ENCODE measurements at regions not wholly inside any gene's neighbourhood (a gene's known extent, or its start where the extent isn't known, plus 50 kb on each side); places are given as distances from the start of the nearest gene placed in this dataset.

DNA sequence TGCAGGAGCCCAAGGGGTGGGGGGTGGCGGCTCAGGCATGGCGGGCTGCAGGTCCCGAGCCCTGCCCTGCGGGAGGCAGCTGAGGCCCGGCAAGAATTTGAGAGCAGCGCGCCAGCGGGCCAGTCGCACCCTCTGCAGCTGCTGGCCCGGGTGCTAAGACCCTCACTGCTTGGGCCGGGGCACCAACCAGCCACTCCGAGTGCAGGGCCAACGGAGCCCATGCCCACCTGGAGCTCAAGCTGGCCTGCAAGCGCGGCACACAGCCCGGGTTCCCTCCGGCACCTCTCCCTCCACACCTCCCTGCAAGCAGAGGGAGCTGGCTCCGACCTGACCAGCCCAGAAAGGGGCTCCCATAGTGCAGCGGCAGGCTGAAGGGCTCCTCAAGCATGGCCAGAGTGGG, 758.2 kb upstream of the INTU start (continued):
- TF ChIP-seq, protein P1, sequence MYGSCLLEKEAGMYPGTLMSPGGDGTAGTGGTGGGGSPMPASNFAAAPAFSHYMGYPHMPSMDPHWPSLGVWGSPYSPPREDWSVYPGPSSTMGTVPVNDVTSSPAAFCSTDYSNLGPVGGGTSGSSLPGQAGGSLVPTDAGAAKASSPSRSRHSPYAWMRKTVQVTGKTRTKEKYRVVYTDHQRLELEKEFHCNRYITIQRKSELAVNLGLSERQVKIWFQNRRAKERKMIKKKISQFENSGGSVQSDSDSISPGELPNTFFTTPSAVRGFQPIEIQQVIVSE (CRISPR knock-in tag; IDR thresholded peaks at IDR 0.05; ENCODE audit: borderline replicate concordance): no peak
- TF ChIP-seq, protein P2, sequence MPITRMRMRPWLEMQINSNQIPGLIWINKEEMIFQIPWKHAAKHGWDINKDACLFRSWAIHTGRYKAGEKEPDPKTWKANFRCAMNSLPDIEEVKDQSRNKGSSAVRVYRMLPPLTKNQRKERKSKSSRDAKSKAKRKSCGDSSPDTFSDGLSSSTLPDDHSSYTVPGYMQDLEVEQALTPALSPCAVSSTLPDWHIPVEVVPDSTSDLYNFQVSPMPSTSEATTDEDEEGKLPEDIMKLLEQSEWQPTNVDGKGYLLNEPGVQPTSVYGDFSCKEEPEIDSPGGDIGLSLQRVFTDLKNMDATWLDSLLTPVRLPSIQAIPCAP (CRISPR knock-in tag; IDR thresholded peaks at IDR 0.05): no peak
- TF ChIP-seq ZNF317 (CRISPR knock-in tag; IDR thresholded peaks at IDR 0.05; ENCODE audit: borderline replicate concordance, low read depth): no peak

DNA sequence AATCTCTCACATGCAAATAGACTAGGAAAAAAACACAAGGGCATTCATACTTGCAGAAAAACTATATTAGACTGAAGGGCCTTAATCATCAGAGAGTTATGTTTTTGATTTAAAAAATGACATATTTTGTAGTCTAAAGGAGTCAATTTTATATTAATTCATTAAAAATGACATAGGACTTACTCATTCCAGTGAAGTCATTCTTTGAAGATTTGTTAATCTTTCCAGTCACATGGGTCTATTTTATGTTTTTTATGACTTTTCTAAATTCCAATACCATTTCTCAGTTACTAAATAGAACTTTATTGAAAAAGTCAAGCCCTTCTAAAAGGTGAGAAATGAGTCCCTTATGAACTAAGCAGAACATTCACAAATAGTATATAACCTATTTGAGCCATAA, 743.8 kb upstream of the INTU start:
- no peaks in the 10 kb centered on the region for H3K36me3 Mint-ChIP-seq
- no peak for DNase-seq (ENCODE audit: low spot score)
- H3K9me3 Mint-ChIP-seq: peaks cover 7% of the 10 kb centered on the region; the same call in 1 of the 2 replicates
- no peak for ATAC-seq
- TF ChIP-seq ATF1 (CRISPR knock-in tag; IDR thresholded peaks at IDR 0.05): no peak
- TF ChIP-seq, protein P3, sequence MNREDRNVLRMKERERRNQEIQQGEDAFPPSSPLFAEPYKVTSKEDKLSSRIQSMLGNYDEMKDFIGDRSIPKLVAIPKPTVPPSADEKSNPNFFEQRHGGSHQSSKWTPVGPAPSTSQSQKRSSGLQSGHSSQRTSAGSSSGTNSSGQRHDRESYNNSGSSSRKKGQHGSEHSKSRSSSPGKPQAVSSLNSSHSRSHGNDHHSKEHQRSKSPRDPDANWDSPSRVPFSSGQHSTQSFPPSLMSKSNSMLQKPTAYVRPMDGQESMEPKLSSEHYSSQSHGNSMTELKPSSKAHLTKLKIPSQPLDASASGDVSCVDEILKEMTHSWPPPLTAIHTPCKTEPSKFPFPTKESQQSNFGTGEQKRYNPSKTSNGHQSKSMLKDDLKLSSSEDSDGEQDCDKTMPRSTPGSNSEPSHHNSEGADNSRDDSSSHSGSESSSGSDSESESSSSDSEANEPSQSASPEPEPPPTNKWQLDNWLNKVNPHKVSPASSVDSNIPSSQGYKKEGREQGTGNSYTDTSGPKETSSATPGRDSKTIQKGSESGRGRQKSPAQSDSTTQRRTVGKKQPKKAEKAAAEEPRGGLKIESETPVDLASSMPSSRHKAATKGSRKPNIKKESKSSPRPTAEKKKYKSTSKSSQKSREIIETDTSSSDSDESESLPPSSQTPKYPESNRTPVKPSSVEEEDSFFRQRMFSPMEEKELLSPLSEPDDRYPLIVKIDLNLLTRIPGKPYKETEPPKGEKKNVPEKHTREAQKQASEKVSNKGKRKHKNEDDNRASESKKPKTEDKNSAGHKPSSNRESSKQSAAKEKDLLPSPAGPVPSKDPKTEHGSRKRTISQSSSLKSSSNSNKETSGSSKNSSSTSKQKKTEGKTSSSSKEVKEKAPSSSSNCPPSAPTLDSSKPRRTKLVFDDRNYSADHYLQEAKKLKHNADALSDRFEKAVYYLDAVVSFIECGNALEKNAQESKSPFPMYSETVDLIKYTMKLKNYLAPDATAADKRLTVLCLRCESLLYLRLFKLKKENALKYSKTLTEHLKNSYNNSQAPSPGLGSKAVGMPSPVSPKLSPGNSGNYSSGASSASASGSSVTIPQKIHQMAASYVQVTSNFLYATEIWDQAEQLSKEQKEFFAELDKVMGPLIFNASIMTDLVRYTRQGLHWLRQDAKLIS (CRISPR knock-in tag; IDR thresholded peaks at IDR 0.05; ENCODE audit: borderline replicate concordance): no peak
- TF ChIP-seq, protein P4, sequence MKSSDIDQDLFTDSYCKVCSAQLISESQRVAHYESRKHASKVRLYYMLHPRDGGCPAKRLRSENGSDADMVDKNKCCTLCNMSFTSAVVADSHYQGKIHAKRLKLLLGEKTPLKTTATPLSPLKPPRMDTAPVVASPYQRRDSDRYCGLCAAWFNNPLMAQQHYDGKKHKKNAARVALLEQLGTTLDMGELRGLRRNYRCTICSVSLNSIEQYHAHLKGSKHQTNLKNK (CRISPR knock-in tag; IDR thresholded peaks at IDR 0.05): no peak
- TF ChIP-seq RORB (CRISPR knock-in tag; IDR thresholded peaks at IDR 0.05): no peak
- TF ChIP-seq, protein P5, sequence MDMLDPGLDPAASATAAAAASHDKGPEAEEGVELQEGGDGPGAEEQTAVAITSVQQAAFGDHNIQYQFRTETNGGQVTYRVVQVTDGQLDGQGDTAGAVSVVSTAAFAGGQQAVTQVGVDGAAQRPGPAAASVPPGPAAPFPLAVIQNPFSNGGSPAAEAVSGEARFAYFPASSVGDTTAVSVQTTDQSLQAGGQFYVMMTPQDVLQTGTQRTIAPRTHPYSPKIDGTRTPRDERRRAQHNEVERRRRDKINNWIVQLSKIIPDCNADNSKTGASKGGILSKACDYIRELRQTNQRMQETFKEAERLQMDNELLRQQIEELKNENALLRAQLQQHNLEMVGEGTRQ (CRISPR knock-in tag; IDR thresholded peaks at IDR 0.05): no peak
- no peak for TF ChIP-seq ZNF317 (CRISPR knock-in tag; IDR thresholded peaks at IDR 0.05; ENCODE audit: borderline replicate concordance, low read depth)
- TF ChIP-seq, protein P6, sequence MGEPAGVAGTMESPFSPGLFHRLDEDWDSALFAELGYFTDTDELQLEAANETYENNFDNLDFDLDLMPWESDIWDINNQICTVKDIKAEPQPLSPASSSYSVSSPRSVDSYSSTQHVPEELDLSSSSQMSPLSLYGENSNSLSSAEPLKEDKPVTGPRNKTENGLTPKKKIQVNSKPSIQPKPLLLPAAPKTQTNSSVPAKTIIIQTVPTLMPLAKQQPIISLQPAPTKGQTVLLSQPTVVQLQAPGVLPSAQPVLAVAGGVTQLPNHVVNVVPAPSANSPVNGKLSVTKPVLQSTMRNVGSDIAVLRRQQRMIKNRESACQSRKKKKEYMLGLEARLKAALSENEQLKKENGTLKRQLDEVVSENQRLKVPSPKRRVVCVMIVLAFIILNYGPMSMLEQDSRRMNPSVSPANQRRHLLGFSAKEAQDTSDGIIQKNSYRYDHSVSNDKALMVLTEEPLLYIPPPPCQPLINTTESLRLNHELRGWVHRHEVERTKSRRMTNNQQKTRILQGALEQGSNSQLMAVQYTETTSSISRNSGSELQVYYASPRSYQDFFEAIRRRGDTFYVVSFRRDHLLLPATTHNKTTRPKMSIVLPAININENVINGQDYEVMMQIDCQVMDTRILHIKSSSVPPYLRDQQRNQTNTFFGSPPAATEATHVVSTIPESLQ (CRISPR knock-in tag; IDR thresholded peaks at IDR 0.05): no peak
- TF ChIP-seq, protein P2 (CRISPR knock-in tag; IDR thresholded peaks at IDR 0.05): no peak
- TF ChIP-seq, protein P7, sequence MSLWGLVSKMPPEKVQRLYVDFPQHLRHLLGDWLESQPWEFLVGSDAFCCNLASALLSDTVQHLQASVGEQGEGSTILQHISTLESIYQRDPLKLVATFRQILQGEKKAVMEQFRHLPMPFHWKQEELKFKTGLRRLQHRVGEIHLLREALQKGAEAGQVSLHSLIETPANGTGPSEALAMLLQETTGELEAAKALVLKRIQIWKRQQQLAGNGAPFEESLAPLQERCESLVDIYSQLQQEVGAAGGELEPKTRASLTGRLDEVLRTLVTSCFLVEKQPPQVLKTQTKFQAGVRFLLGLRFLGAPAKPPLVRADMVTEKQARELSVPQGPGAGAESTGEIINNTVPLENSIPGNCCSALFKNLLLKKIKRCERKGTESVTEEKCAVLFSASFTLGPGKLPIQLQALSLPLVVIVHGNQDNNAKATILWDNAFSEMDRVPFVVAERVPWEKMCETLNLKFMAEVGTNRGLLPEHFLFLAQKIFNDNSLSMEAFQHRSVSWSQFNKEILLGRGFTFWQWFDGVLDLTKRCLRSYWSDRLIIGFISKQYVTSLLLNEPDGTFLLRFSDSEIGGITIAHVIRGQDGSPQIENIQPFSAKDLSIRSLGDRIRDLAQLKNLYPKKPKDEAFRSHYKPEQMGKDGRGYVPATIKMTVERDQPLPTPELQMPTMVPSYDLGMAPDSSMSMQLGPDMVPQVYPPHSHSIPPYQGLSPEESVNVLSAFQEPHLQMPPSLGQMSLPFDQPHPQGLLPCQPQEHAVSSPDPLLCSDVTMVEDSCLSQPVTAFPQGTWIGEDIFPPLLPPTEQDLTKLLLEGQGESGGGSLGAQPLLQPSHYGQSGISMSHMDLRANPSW (CRISPR knock-in tag; conservative IDR thresholded peaks at IDR 0.05; ENCODE audit: low read depth): no peak
- no peak for TF ChIP-seq FOXJ3 (CRISPR knock-in tag; IDR thresholded peaks at IDR 0.05; ENCODE audit: borderline replicate concordance)
- TF ChIP-seq ZNF671 (CRISPR knock-in tag; IDR thresholded peaks at IDR 0.05): no peak
- no peak for TF ChIP-seq SMAD3 (CRISPR knock-in tag; IDR thresholded peaks at IDR 0.05; ENCODE audit: borderline replicate concordance)
- no peak for TF ChIP-seq MYBL2 (CRISPR knock-in tag; IDR thresholded peaks at IDR 0.05)
- TF ChIP-seq JAZF1 (CRISPR knock-in tag; IDR thresholded peaks at IDR 0.05): no peak
- TF ChIP-seq HMGA2 (CRISPR knock-in tag; IDR thresholded peaks at IDR 0.05): no peak
- TF ChIP-seq CBFB (CRISPR knock-in tag; IDR thresholded peaks at IDR 0.05; ENCODE audit: low read depth): no peak
- TF ChIP-seq, protein P8, sequence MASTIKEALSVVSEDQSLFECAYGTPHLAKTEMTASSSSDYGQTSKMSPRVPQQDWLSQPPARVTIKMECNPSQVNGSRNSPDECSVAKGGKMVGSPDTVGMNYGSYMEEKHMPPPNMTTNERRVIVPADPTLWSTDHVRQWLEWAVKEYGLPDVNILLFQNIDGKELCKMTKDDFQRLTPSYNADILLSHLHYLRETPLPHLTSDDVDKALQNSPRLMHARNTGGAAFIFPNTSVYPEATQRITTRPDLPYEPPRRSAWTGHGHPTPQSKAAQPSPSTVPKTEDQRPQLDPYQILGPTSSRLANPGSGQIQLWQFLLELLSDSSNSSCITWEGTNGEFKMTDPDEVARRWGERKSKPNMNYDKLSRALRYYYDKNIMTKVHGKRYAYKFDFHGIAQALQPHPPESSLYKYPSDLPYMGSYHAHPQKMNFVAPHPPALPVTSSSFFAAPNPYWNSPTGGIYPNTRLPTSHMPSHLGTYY (CRISPR knock-in tag; IDR thresholded peaks at IDR 0.05): no peak
- POLR2A ChIA-PET: no interaction called here
- H3K4me1 Mint-ChIP-seq: no peaks in the 10 kb centered on the region
- no peak overlapping the region for H3K27ac Mint-ChIP-seq
- CTCF ChIA-PET: no interaction called here
- H3K4me3 Mint-ChIP-seq: no peak overlapping the region
- no peaks in the 10 kb centered on the region for H3K27me3 Mint-ChIP-seq (ENCODE audit: low read depth)
